ENCODE measurements at regions not wholly inside any gene's neighbourhood (a gene's known extent, or its start where the extent isn't known, plus 50 kb on each side); places are given as distances from the start of the nearest gene placed in this dataset.

- TF ChIP-seq CTCF (conservative IDR thresholded peaks at IDR 0.05) (no peak), ZFX (IDR thresholded peaks at IDR 0.05) (no peak)
Measured at GRCh38 chr3:70635301-70635700, 322.9 kb upstream of the MDFIC2 start.

Measured in C4-2B (cell line).